Type B pancreatic cell (in vitro differentiated cells): ENCODE measurements at regions not wholly inside any gene's neighbourhood (a gene's known extent, or its start where the extent isn't known, plus 50 kb on each side); places are given as distances from the start of the nearest gene placed in this dataset.

ENCODE experiments used
- DNase-seq: peaks from one replicate; pipeline ENCODE4 v3.0.0; 2021; ENCODE audit warnings: mixed read lengths; ENCODE audit not compliant: unreplicated experiment; ENCODE audit errors: extremely low spot score
- H3K27ac Mint-ChIP-seq: 2 replicates; pipeline ENCODE4 v1.8.0; 2021; ENCODE audit warnings: mild to moderate bottlenecking, mixed read lengths
- H3K27me3 Mint-ChIP-seq: 2 replicates; pipeline ENCODE4 v1.8.0; 2021; ENCODE audit warnings: mixed read lengths
- H3K36me3 Mint-ChIP-seq: 2 replicates; pipeline ENCODE4 v1.8.0; 2021; ENCODE audit warnings: mixed read lengths
- H3K4me1 Mint-ChIP-seq: one replicate; pipeline ENCODE4 v1.8.0; 2021; ENCODE audit warnings: mixed read lengths; ENCODE audit not compliant: unreplicated experiment
- H3K4me3 Mint-ChIP-seq: 2 replicates; pipeline ENCODE4 v1.8.0; 2021; ENCODE audit warnings: mild to moderate bottlenecking, mixed read lengths
- H3K9me3 Mint-ChIP-seq: 2 replicates; pipeline ENCODE4 v1.8.0; 2021; ENCODE audit warnings: mixed read lengths
- TF ChIP-seq, protein P1 (sequence below): fragments of 200-600 bp; sonication (generic); conservative IDR thresholded peaks from 2 replicates; pipeline ENCODE4 v1.5.0; 2021; ENCODE audit warnings: antibody characterized with exemption, mild to moderate bottlenecking

DNA sequence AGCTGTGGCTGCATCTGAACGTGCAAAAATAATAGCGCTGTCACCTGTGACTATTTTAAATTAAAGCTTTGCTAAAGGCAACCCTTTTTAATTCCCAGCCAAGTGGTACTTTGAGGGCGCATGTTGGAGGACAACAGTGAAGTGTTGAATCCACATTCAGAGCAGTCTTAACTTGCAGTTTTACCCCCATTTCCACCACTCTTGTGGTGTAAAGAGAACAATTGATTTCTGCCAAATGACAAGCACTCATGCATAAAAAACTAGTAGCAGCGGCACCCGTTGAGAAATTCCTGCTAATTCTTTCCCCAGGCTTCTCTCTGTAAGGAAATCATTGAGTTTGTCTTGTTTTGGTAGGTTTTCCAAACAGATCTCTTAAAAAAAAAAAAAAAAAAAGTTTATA, 1033.3 kb downstream of the EFNB2 start:
- H3K9me3 Mint-ChIP-seq = peaks cover 7% of the 10 kb centered on the region
- no peak for DNase-seq
- H3K4me3 Mint-ChIP-seq = no peak overlapping the region
- TF ChIP-seq, protein P1, sequence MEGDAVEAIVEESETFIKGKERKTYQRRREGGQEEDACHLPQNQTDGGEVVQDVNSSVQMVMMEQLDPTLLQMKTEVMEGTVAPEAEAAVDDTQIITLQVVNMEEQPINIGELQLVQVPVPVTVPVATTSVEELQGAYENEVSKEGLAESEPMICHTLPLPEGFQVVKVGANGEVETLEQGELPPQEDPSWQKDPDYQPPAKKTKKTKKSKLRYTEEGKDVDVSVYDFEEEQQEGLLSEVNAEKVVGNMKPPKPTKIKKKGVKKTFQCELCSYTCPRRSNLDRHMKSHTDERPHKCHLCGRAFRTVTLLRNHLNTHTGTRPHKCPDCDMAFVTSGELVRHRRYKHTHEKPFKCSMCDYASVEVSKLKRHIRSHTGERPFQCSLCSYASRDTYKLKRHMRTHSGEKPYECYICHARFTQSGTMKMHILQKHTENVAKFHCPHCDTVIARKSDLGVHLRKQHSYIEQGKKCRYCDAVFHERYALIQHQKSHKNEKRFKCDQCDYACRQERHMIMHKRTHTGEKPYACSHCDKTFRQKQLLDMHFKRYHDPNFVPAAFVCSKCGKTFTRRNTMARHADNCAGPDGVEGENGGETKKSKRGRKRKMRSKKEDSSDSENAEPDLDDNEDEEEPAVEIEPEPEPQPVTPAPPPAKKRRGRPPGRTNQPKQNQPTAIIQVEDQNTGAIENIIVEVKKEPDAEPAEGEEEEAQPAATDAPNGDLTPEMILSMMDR = no peak
- H3K4me1 Mint-ChIP-seq = no peaks in the 10 kb centered on the region
- H3K36me3 Mint-ChIP-seq = no peaks in the 10 kb centered on the region
- H3K27me3 Mint-ChIP-seq = no peaks in the 10 kb centered on the region
- no peak overlapping the region for H3K27ac Mint-ChIP-seq

DNA sequence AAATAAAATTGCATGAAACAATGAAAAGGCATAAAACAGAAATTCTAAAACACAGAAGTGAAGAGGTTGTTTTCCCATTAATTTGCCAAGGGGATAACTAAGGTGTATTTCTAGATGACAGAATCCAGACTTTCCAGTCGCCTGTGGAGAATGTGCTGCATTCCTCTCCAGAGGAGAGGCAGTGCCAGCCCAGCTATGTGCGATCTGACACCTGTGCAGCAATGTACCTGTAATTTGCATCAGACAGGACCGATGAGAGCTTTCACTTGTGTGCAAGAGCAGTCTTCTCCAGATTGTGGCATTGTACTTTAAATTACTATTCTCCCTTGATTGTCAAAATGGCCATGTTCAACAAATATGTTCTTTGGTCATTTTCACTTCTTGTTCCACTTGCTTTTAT, 1037.9 kb downstream of the EFNB2 start:
- H3K4me3 Mint-ChIP-seq = peak overlapping the region; percentile 5
- H3K27me3 Mint-ChIP-seq = no peaks in the 10 kb centered on the region
- H3K4me1 Mint-ChIP-seq = no peaks in the 10 kb centered on the region
- H3K36me3 Mint-ChIP-seq = no peaks in the 10 kb centered on the region
- peaks cover 15% of the 10 kb centered on the region for H3K9me3 Mint-ChIP-seq
- TF ChIP-seq, protein P1 = no peak
- no peak overlapping the region for H3K27ac Mint-ChIP-seq
- DNase-seq = no peak

DNA sequence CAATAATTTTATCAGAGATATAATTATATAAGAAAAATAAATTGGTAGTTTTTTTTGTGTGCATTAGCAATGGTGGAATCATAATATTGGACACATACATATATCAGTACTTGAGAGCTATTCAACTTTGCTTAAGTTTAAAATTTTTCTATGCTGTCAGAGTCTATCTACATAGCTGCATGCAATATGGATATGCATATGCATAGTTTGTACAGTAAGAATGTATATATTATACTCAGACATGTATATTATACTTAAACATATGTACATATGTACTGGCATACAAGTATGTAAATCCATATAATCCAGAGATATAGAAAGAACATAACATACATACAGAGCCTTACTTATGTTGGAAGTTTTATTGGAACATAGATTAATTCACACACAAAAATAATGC, 1043.2 kb downstream of the EFNB2 start:
- Mint-ChIP-seq H3K27me3 (no peaks in the 10 kb centered on the region), H3K9me3 (peaks cover 7% of the 10 kb centered on the region), H3K4me1 (peaks cover 9% of the 10 kb centered on the region), H3K4me3 (no peak overlapping the region), H3K27ac (no peak overlapping the region), H3K36me3 (no peaks in the 10 kb centered on the region)
- TF ChIP-seq, protein P1 = no peak
- no peak for DNase-seq

DNA sequence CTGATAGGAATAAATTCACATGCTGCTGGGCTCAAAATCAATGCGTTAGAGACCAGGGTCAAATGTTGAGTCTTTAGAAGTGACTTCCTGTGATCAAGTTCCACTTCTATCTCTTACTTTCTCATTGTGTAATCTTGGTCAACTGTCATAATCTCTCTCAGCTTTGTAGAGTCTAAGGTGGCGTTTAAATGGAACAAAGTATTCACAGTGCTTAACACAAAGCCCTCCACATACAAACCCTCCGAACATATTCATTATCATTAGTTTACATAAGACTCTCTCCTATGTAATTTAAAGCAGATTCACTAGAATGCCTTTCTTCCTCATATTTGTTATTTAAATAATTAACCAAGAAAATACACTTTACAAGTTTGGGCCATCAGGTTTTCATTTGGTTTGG, 1044.1 kb downstream of the EFNB2 start:
- H3K27me3 Mint-ChIP-seq = no peaks in the 10 kb centered on the region
- H3K4me3 Mint-ChIP-seq = no peak overlapping the region
- TF ChIP-seq, protein P1 = no peak
- H3K4me1 Mint-ChIP-seq = peaks cover 9% of the 10 kb centered on the region
- no peaks in the 10 kb centered on the region for H3K36me3 Mint-ChIP-seq
- peaks cover 7% of the 10 kb centered on the region for H3K9me3 Mint-ChIP-seq
- no peak for DNase-seq
- H3K27ac Mint-ChIP-seq = no peak overlapping the region

DNA sequence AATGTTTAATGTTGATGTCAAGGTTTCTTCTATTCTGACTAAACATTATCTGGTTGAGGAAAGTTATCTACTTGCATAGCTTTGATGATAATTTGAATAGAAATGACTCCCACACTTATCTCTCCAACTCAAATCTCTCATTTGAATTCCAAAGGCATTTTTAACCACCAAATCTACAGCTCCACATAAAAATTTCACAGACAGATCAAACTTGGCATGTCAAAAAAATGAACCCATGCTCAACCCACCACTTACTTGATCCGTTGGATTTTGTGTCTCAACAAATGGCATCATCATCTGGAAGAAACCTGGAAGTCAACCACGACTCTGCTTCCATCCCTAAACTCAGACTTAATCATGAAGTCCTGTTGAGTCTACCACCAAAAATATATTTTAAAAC, 1050.4 kb downstream of the EFNB2 start:
- no peak overlapping the region for H3K27ac Mint-ChIP-seq
- peaks cover 8% of the 10 kb centered on the region for H3K9me3 Mint-ChIP-seq

More for the DNA sequence above, 1050.4 kb downstream of the EFNB2 start:
- no peak for DNase-seq
- H3K4me3 Mint-ChIP-seq = no peak overlapping the region
- no peaks in the 10 kb centered on the region for H3K36me3 Mint-ChIP-seq
- no peaks in the 10 kb centered on the region for H3K4me1 Mint-ChIP-seq
- TF ChIP-seq, protein P1 = no peak
- H3K27me3 Mint-ChIP-seq = no peaks in the 10 kb centered on the region
